ENCODE measurements at regions not wholly inside any gene's neighbourhood (a gene's known extent, or its start where the extent isn't known, plus 50 kb on each side); places are given as distances from the start of the nearest gene placed in this dataset.

DNA sequence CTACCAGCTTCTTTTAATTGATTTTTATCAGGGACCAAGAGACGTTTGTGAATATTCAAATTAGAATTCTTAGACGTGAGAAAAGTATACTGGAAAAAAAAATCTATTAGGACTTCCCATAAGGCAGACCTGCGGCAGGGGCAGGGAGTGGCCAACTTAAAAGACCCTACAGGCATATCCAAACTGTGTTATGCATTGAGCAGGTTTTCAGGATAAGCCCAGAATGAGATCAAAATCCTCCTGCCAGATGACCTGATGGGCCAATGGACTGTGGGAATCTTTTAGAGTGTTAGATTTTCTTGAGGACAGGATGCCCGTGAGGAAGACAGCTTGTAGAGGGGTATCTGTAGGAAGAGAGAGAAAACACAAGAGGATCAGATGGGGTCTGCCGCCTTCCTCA lies 391.5 kb downstream of the CD83 start (continued):
- TF ChIP-seq, protein P1, sequence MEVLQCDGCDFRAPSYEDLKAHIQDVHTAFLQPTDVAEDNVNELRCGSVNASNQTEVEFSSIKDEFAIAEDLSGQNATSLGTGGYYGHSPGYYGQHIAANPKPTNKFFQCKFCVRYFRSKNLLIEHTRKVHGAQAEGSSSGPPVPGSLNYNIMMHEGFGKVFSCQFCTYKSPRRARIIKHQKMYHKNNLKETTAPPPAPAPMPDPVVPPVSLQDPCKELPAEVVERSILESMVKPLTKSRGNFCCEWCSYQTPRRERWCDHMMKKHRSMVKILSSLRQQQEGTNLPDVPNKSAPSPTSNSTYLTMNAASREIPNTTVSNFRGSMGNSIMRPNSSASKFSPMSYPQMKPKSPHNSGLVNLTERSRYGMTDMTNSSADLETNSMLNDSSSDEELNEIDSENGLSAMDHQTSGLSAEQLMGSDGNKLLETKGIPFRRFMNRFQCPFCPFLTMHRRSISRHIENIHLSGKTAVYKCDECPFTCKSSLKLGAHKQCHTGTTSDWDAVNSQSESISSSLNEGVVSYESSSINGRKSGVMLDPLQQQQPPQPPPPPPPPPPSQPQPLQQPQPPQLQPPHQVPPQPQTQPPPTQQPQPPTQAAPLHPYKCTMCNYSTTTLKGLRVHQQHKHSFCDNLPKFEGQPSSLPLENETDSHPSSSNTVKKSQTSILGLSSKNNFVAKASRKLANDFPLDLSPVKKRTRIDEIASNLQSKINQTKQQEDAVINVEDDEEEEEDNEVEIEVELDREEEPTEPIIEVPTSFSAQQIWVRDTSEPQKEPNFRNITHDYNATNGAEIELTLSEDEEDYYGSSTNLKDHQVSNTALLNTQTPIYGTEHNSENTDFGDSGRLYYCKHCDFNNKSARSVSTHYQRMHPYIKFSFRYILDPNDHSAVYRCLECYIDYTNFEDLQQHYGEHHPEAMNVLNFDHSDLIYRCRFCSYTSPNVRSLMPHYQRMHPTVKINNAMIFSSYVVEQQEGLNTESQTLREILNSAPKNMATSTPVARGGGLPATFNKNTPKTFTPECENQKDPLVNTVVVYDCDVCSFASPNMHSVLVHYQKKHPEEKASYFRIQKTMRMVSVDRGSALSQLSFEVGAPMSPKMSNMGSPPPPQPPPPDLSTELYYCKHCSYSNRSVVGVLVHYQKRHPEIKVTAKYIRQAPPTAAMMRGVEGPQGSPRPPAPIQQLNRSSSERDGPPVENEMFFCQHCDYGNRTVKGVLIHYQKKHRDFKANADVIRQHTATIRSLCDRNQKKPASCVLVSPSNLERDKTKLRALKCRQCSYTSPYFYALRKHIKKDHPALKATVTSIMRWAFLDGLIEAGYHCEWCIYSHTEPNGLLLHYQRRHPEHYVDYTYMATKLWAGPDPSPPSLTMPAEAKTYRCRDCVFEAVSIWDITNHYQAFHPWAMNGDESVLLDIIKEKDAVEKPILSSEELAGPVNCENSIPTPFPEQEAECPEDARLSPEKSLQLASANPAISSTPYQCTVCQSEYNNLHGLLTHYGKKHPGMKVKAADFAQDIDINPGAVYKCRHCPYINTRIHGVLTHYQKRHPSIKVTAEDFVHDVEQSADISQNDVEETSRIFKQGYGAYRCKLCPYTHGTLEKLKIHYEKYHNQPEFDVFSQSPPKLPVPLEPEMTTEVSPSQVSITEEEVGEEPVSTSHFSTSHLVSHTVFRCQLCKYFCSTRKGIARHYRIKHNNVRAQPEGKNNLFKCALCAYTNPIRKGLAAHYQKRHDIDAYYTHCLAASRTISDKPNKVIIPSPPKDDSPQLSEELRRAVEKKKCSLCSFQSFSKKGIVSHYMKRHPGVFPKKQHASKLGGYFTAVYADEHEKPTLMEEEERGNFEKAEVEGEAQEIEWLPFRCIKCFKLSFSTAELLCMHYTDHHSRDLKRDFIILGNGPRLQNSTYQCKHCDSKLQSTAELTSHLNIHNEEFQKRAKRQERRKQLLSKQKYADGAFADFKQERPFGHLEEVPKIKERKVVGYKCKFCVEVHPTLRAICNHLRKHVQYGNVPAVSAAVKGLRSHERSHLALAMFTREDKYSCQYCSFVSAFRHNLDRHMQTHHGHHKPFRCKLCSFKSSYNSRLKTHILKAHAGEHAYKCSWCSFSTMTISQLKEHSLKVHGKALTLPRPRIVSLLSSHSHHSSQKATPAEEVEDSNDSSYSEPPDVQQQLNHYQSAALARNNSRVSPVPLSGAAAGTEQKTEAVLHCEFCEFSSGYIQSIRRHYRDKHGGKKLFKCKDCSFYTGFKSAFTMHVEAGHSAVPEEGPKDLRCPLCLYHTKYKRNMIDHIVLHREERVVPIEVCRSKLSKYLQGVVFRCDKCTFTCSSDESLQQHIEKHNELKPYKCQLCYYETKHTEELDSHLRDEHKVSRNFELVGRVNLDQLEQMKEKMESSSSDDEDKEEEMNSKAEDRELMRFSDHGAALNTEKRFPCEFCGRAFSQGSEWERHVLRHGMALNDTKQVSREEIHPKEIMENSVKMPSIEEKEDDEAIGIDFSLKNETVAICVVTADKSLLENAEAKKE (CRISPR knock-in tag; IDR thresholded peaks at IDR 0.05), result no peak
- TF ChIP-seq, protein P2, sequence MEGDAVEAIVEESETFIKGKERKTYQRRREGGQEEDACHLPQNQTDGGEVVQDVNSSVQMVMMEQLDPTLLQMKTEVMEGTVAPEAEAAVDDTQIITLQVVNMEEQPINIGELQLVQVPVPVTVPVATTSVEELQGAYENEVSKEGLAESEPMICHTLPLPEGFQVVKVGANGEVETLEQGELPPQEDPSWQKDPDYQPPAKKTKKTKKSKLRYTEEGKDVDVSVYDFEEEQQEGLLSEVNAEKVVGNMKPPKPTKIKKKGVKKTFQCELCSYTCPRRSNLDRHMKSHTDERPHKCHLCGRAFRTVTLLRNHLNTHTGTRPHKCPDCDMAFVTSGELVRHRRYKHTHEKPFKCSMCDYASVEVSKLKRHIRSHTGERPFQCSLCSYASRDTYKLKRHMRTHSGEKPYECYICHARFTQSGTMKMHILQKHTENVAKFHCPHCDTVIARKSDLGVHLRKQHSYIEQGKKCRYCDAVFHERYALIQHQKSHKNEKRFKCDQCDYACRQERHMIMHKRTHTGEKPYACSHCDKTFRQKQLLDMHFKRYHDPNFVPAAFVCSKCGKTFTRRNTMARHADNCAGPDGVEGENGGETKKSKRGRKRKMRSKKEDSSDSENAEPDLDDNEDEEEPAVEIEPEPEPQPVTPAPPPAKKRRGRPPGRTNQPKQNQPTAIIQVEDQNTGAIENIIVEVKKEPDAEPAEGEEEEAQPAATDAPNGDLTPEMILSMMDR (conservative IDR thresholded peaks at IDR 0.05; ENCODE audit: low read depth in 2 of 2), result no peak
- TF ChIP-seq, protein P3, sequence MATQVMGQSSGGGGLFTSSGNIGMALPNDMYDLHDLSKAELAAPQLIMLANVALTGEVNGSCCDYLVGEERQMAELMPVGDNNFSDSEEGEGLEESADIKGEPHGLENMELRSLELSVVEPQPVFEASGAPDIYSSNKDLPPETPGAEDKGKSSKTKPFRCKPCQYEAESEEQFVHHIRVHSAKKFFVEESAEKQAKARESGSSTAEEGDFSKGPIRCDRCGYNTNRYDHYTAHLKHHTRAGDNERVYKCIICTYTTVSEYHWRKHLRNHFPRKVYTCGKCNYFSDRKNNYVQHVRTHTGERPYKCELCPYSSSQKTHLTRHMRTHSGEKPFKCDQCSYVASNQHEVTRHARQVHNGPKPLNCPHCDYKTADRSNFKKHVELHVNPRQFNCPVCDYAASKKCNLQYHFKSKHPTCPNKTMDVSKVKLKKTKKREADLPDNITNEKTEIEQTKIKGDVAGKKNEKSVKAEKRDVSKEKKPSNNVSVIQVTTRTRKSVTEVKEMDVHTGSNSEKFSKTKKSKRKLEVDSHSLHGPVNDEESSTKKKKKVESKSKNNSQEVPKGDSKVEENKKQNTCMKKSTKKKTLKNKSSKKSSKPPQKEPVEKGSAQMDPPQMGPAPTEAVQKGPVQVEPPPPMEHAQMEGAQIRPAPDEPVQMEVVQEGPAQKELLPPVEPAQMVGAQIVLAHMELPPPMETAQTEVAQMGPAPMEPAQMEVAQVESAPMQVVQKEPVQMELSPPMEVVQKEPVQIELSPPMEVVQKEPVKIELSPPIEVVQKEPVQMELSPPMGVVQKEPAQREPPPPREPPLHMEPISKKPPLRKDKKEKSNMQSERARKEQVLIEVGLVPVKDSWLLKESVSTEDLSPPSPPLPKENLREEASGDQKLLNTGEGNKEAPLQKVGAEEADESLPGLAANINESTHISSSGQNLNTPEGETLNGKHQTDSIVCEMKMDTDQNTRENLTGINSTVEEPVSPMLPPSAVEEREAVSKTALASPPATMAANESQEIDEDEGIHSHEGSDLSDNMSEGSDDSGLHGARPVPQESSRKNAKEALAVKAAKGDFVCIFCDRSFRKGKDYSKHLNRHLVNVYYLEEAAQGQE (IDR thresholded peaks at IDR 0.05; ENCODE audit: unreplicated experiment), result no peak
- TF ChIP-seq ZNF331 (CRISPR knock-in tag; IDR thresholded peaks at IDR 0.05; ENCODE audit: low read depth), result no peak
- TF ChIP-seq, protein P4, sequence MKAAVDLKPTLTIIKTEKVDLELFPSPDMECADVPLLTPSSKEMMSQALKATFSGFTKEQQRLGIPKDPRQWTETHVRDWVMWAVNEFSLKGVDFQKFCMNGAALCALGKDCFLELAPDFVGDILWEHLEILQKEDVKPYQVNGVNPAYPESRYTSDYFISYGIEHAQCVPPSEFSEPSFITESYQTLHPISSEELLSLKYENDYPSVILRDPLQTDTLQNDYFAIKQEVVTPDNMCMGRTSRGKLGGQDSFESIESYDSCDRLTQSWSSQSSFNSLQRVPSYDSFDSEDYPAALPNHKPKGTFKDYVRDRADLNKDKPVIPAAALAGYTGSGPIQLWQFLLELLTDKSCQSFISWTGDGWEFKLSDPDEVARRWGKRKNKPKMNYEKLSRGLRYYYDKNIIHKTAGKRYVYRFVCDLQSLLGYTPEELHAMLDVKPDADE (IDR thresholded peaks at IDR 0.05), result no peak
